Peyer's patch (tissue), 4 donors: ENCODE measurements at regions not wholly inside any gene's neighbourhood (a gene's known extent, or its start where the extent isn't known, plus 50 kb on each side); places are given as distances from the start of the nearest gene placed in this dataset.

Experiments
- DNase-seq, 3 donors: peaks; one replicate each; pipeline ENCODE4 v3.0.0-alpha.2; 2017 to 2019
- H3K27ac ChIP-seq, 4 donors: fragments of 200-600 bp; sonication (generic); one replicate each; pipeline ENCODE4 v1.5.1; 2016 to 2019
- H3K27me3 ChIP-seq, 2 donors: fragments of 200-600 bp; sonication (generic); one replicate each; pipeline ENCODE4 v1.5.1; 2019
- H3K36me3 ChIP-seq, 3 donors: fragments of 200-600 bp; sonication (generic); one replicate each; pipeline ENCODE4 v1.5.1; 2016 to 2019
- H3K4me1 ChIP-seq, 4 donors: fragments of 200-600 bp; sonication (generic); one replicate each; pipeline ENCODE4 v1.5.1; 2016 to 2019
- H3K4me3 ChIP-seq, 4 donors: fragments of 200-600 bp; sonication (generic); 1 replicate in 3 of 4; 2 replicates in 1 of 4; pipeline ENCODE4 v1.5.1; 2016 to 2019; ENCODE audit warnings: mild to moderate bottlenecking in 1 of 4
- H3K9me3 ChIP-seq, 4 donors: fragments of 200-600 bp; sonication (generic); one replicate each; pipeline ENCODE4 v1.5.1; 2016 to 2019; ENCODE audit warnings: mild to moderate bottlenecking in 1 of 4
- POLR2A ChIP-seq, 2 donors: fragments of 450-650 bp; IDR thresholded peaks; one replicate each; pipeline ENCODE4 v1.5.1; 2017; ENCODE audit warnings: antibody characterized with exemption in 2 of 2, mild to moderate bottlenecking in 2 of 2, moderate library complexity in 2 of 2
- TF ChIP-seq, protein P1 (sequence below), 6 experiments: fragments of 450-650 bp in 4 of 6; fragments of 200-600 bp in 2 of 6; sonication (generic) in 1 of 6; IDR thresholded peaks; one replicate each; pipeline ENCODE4 v1.5.1; 2017 to 2019; ENCODE audit warnings: antibody characterized with exemption in 6 of 6, mild to moderate bottlenecking in 3 of 6, moderate library complexity in 1 of 6

DNA sequence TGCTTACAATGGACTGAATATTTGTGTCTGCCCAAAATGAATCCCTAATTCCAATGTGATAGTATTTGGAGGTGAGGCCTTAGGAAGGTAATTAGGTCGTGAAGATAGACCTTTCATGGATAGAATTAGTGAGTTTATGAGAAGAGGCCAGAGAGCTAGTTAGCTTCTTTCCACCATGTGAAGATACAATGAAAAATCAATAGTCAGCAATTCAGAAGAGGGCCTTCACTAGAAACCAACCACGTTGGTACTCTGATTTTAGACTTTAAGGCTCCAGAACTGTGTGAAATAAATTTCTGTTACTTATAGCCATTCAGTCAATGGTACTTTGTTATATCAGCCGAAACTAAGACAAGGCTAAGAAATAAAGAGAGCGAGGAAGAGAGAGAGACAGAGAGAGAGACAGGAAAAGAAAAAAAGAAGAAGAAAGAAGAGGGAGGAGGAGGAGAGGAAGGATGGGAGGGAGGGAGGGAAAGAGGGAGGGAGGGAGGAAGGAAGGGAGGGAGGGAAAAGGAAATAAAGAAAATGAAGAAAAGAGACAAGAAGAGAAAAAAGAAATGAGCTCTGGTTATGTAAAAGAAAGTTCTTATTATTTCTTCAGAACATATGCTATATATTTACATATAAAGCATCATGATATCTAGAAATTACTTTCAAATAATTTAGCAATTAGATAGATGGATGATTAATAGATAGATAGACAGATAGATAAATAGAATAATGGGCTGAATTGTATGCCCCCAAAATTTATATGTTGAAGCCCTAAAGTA, 1725.3 kb downstream of the EFNA5 start:
- Histone ChIP-seq H3K4me1 (no peaks in the 10 kb centered on the region), H3K9me3 (no peaks in the 10 kb centered on the region), H3K27ac (no peak overlapping the region), H3K27me3 (no peaks in the 10 kb centered on the region), H3K4me3 (no peak overlapping the region), H3K36me3 (no peaks in the 10 kb centered on the region)
- no peak for DNase-seq
- TF ChIP-seq POLR2A (IDR thresholded peaks at IDR 0.05), result no peak
- TF ChIP-seq, protein P1, sequence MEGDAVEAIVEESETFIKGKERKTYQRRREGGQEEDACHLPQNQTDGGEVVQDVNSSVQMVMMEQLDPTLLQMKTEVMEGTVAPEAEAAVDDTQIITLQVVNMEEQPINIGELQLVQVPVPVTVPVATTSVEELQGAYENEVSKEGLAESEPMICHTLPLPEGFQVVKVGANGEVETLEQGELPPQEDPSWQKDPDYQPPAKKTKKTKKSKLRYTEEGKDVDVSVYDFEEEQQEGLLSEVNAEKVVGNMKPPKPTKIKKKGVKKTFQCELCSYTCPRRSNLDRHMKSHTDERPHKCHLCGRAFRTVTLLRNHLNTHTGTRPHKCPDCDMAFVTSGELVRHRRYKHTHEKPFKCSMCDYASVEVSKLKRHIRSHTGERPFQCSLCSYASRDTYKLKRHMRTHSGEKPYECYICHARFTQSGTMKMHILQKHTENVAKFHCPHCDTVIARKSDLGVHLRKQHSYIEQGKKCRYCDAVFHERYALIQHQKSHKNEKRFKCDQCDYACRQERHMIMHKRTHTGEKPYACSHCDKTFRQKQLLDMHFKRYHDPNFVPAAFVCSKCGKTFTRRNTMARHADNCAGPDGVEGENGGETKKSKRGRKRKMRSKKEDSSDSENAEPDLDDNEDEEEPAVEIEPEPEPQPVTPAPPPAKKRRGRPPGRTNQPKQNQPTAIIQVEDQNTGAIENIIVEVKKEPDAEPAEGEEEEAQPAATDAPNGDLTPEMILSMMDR (IDR thresholded peaks at IDR 0.05), result no peak

DNA sequence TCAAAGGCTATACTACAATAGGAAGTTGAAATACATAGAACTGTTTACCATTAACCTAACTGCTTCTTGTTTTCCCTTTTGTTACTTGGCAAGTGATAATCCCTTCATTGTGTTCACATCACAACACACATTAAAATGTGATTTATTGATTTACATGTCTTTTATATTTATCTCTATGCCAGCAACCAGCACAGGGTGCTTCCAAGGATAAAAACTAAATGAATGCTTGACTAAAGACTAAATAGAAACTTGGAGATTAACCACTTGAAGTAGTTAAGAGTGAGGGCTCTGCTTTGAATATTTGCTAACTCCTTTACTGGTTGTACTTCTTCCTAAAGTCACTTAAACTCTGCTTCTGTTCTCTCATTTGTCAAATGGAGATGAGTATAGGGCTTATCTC, 1730.6 kb downstream of the EFNA5 start:
- H3K4me3 ChIP-seq, result no peak overlapping the region
- H3K4me1 ChIP-seq, result no peaks in the 10 kb centered on the region
- TF ChIP-seq, protein P1 (IDR thresholded peaks at IDR 0.05), result no peak
- TF ChIP-seq POLR2A (IDR thresholded peaks at IDR 0.05), result no peak
- DNase-seq, result no peak
- H3K9me3 ChIP-seq, result peaks cover 0 to 8% (median 0%) of the 10 kb centered on the region in 4 donors
- H3K36me3 ChIP-seq, result no peaks in the 10 kb centered on the region
- no peak overlapping the region for H3K27ac ChIP-seq
- H3K27me3 ChIP-seq, result no peaks in the 10 kb centered on the region

DNA sequence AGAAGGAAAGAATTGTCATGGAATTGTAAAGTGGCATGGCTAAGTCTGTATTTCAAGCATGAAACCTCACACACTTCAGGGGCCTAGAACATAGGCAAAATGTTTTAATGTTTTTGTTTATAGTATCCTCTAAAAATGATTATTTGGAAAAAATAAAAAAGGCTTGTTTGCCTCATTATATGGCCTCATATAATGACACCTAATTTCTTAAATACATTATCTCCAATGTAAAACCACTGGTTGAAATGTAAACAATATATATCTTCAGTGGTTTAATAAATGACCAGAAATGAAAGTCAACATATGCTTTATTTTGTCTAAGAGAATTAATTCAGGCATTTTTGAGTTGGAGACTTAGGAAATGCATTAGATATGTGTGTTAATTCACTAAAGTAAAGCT, 1736.6 kb downstream of the EFNA5 start:
- Histone ChIP-seq H3K4me1 (no peaks in the 10 kb centered on the region), H3K27me3 (no peaks in the 10 kb centered on the region), H3K27ac (no peak overlapping the region), H3K4me3 (no peak overlapping the region), H3K9me3 (peaks cover 0 to 8% (median 0%) of the 10 kb centered on the region in 4 donors), H3K36me3 (no peaks in the 10 kb centered on the region)
- TF ChIP-seq POLR2A (IDR thresholded peaks at IDR 0.05), result no peak
- TF ChIP-seq, protein P1 (IDR thresholded peaks at IDR 0.05), result no peak
- DNase-seq, result no peak

DNA sequence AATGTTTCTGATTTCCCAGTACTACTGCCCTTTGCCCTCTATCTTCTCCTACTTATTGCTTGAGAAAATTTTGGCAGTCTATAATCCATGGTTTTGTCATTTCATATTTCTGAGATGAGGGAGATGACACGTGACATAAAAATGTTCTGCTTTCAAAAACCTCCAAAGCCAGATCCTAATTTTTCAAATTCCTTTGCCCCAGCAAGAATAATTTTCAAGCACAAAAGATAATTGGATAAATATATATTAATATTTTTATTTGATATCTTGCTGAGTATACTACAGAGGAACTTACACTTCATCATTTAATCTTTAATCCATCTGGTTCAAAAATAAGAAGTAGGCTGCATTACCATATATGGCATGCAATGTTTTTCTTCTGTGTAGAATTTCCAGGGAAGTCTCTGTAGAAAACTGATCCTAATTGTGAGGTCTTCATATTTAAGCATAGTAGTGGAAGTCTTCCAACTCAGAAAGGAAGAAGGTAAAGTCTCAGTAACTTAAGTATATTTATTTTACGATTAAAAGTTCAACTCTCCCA, 1738.8 kb downstream of the EFNA5 start:
- no peaks in the 10 kb centered on the region for H3K9me3 ChIP-seq
- no peaks in the 10 kb centered on the region for H3K27me3 ChIP-seq
- no peak for DNase-seq
- H3K4me3 ChIP-seq, result no peak overlapping the region
- H3K4me1 ChIP-seq, result no peaks in the 10 kb centered on the region
- H3K27ac ChIP-seq, result no peak overlapping the region
- TF ChIP-seq, protein P1 (IDR thresholded peaks at IDR 0.05), result no peak
- no peak for TF ChIP-seq POLR2A (IDR thresholded peaks at IDR 0.05)
- no peaks in the 10 kb centered on the region for H3K36me3 ChIP-seq

DNA sequence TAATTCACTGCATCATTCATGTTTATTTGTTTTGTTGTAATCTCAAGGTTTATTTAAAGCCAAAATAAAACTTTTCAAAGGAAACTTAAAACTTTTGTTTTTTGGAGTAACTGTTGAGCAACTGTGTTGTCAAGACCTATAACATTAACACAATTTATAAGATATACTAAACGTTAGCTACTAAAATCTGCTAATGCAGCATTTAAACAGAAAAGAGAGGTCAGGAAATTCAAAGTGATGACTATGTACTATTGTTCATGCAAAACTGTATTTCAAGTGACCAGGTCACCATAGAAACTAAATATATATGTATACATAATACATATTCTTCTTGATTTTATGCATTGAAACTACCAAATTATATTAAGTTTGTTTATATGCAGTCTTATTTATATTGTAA, 1740.9 kb downstream of the EFNA5 start:
- H3K27me3 ChIP-seq, result no peaks in the 10 kb centered on the region
- H3K27ac ChIP-seq, result no peak overlapping the region
- TF ChIP-seq, protein P1 (IDR thresholded peaks at IDR 0.05), result no peak
- no peak for TF ChIP-seq POLR2A (IDR thresholded peaks at IDR 0.05)
- no peaks in the 10 kb centered on the region for H3K4me1 ChIP-seq
- no peak overlapping the region for H3K4me3 ChIP-seq
- no peaks in the 10 kb centered on the region for H3K9me3 ChIP-seq
- DNase-seq, result no peak
- no peaks in the 10 kb centered on the region for H3K36me3 ChIP-seq
